Breast epithelium (tissue), 4 donors: ENCODE measurements at regions not wholly inside any gene's neighbourhood (a gene's known extent, or its start where the extent isn't known, plus 50 kb on each side); places are given as distances from the start of the nearest gene placed in this dataset.

Experiments used
- DNase-seq, 2 donors: peaks; one replicate each; pipeline ENCODE4 v3.0.0-alpha.2; 2019; ENCODE audit warnings: low spot score in 2 of 2
- H3K27ac ChIP-seq, 2 donors: fragments of 200-600 bp; sonication (generic) in 1 of 2; one replicate each; pipeline ENCODE4 v1.5.1; 2016 to 2019; ENCODE audit warnings: mild to moderate bottlenecking in 1 of 2
- H3K27me3 ChIP-seq, 2 donors: fragments of 200-600 bp; sonication (generic) in 1 of 2; one replicate each; pipeline versions ENCODE4 v1.5.1 to v1.6.0; 2017 to 2019; ENCODE audit warnings: control low read depth in 1 of 2, mild to moderate bottlenecking in 1 of 2
- H3K36me3 ChIP-seq: fragments of 200-600 bp; one replicate; pipeline ENCODE4 v1.5.1; 2019
- H3K4me1 ChIP-seq, 2 donors: fragments of 200-600 bp; sonication (generic); one replicate each; pipeline ENCODE4 v1.5.1; 2016 to 2019; ENCODE audit warnings: control low read depth in 1 of 2
- H3K4me3 ChIP-seq, 3 donors: fragments of 200-600 bp; sonication (generic); 1 replicate in 2 of 3; 2 replicates in 1 of 3; pipeline ENCODE4 v1.5.1; 2016 to 2019; ENCODE audit warnings: mild to moderate bottlenecking in 3 of 3, moderate library complexity in 2 of 3
- H3K9me3 ChIP-seq, 2 donors: fragments of 200-600 bp; sonication (generic) in 1 of 2; one replicate each; pipeline ENCODE4 v1.5.1; 2016 to 2019; ENCODE audit warnings: control low read depth in 1 of 2
- CTCF ChIP-seq, 3 donors: fragments of 450-650 bp; IDR thresholded peaks; one replicate each; pipeline ENCODE4 v1.5.1; 2016 to 2017; ENCODE audit warnings: antibody characterized with exemption in 3 of 3, mild to moderate bottlenecking in 3 of 3, moderate library complexity in 3 of 3
- POLR2A ChIP-seq: fragments of 450-650 bp; IDR thresholded peaks from one replicate; pipeline ENCODE4 v1.6.1; 2016; ENCODE audit warnings: antibody characterized with exemption, mild to moderate bottlenecking, moderate library complexity
- POLR2AphosphoS5 ChIP-seq, 3 donors: sonication (generic); formaldehyde crosslinking; IDR thresholded peaks; one replicate each; pipeline ENCODE4 v1.6.1; 2017; ENCODE audit warnings: antibody characterized with exemption in 3 of 3
- intact Hi-C: fragments of 100-400 bp; cut with DNase I; formaldehyde crosslinking; loops from one replicate; pipeline ENCODE4 v1.15.1; 2023; ENCODE audit warnings: low total_unique reads

GRCh38 chr6:104648347-104648746 lies 211.4 kb downstream of the HACE1 start:
- TF ChIP-seq CTCF (IDR thresholded peaks at IDR 0.05), result no peak
- no peak for TF ChIP-seq POLR2A
- TF ChIP-seq POLR2AphosphoS5 (IDR thresholded peaks at IDR 0.05), result no peak

GRCh38 chr6:104644848-104645247 lies 214.9 kb downstream of the HACE1 start:
- intact Hi-C loops, result no loop called here
- no peak for TF ChIP-seq POLR2AphosphoS5 (IDR thresholded peaks at IDR 0.05)
- TF ChIP-seq POLR2A, result no peak
- TF ChIP-seq CTCF (IDR thresholded peaks at IDR 0.05), result no peak
- H3K4me3 ChIP-seq, result no peak overlapping the region
- DNase-seq, result no peak
- H3K27me3 ChIP-seq, result no peaks in the 10 kb centered on the region
- H3K36me3 ChIP-seq, result no peaks in the 10 kb centered on the region
- no peak overlapping the region for H3K27ac ChIP-seq
- H3K9me3 ChIP-seq, result no peaks in the 10 kb centered on the region
- H3K4me1 ChIP-seq, result no peaks in the 10 kb centered on the region

More at GRCh38 chr6:104648347-104648746, 211.4 kb downstream of the HACE1 start:
- no peak for DNase-seq
- H3K4me1 ChIP-seq, result no peaks in the 10 kb centered on the region
- H3K9me3 ChIP-seq, result no peaks in the 10 kb centered on the region
- H3K27ac ChIP-seq, result no peak overlapping the region
- intact Hi-C loops, result no loop called here
- no peak overlapping the region for H3K4me3 ChIP-seq
- no peaks in the 10 kb centered on the region for H3K36me3 ChIP-seq
- no peaks in the 10 kb centered on the region for H3K27me3 ChIP-seq

GRCh38 chr6:104642871-104643270 lies 216.8 kb downstream of the HACE1 start:
- H3K27ac ChIP-seq, result no peak overlapping the region
- no peak overlapping the region for H3K4me3 ChIP-seq
- no peaks in the 10 kb centered on the region for H3K9me3 ChIP-seq
- no peaks in the 10 kb centered on the region for H3K27me3 ChIP-seq
- no peaks in the 10 kb centered on the region for H3K36me3 ChIP-seq
- DNase-seq, result no peak
- H3K4me1 ChIP-seq, result no peaks in the 10 kb centered on the region
- intact Hi-C loops, result no loop called here
- TF ChIP-seq POLR2AphosphoS5 (IDR thresholded peaks at IDR 0.05) (no peak), CTCF (IDR thresholded peaks at IDR 0.05) (no peak), POLR2A (no peak)

- no peak for DNase-seq
- no peak overlapping the region for H3K27ac ChIP-seq
- no peaks in the 10 kb centered on the region for H3K9me3 ChIP-seq
Observed at GRCh38 chr6:104640761-104641160, 219.0 kb downstream of the HACE1 start.

GRCh38 chr6:104640150-104640700 lies 219.5 kb downstream of the HACE1 start:
- Histone ChIP-seq H3K9me3 (no peaks in the 10 kb centered on the region), H3K4me3 (peak overlapping the region in 1 of 3 donors; percentile 1), H3K27ac (no peak overlapping the region), H3K36me3 (no peaks in the 10 kb centered on the region), H3K4me1 (no peaks in the 10 kb centered on the region), H3K27me3 (no peaks in the 10 kb centered on the region)
- intact Hi-C loops, result no loop called here
- no peak for DNase-seq
- TF ChIP-seq POLR2AphosphoS5 (IDR thresholded peaks at IDR 0.05) (no peak), POLR2A (no peak), CTCF (IDR thresholded peaks at IDR 0.05) (no peak)

More at GRCh38 chr6:104640761-104641160, 219.0 kb downstream of the HACE1 start:
- no peaks in the 10 kb centered on the region for H3K36me3 ChIP-seq
- H3K4me1 ChIP-seq, result no peaks in the 10 kb centered on the region
- H3K27me3 ChIP-seq, result no peaks in the 10 kb centered on the region
- TF ChIP-seq CTCF (IDR thresholded peaks at IDR 0.05) (no peak), POLR2AphosphoS5 (IDR thresholded peaks at IDR 0.05) (no peak), POLR2A (no peak)
- no peak overlapping the region for H3K4me3 ChIP-seq
- intact Hi-C loops, result no loop called here
